Motor neuron (in vitro differentiated cells): ENCODE measurements at regions not wholly inside any gene's neighbourhood (a gene's known extent, or its start where the extent isn't known, plus 50 kb on each side); places are given as distances from the start of the nearest gene placed in this dataset.
"Not testable (repeated sequence)": the region's sequence is repeated elsewhere in the genome, so short reads cannot be mapped to it uniquely, and the experiment has no call there.

Experiments
- ATAC-seq, 8 experiments: fragments of 200-7000 bp; cut with Tn5 transposase; replicated peaks in 6 of 8; 2 replicates each; pipeline ENCODE4 v1.8.0; 2021; ENCODE audit warnings: mild to moderate bottlenecking in 8 of 8, moderate library complexity in 8 of 8
- H3K27ac ChIP-seq, 2 donors: fragments of 250-450 bp; sonication (Bioruptor Pico); 2 replicates each; pipeline ENCODE4 v1.9.0; 2021; ENCODE audit warnings: antibody characterized with exemption in 2 of 2, mild to moderate bottlenecking in 2 of 2, moderate library complexity in 1 of 2
- H3K4me1 ChIP-seq, 2 donors: fragments of 250-450 bp; sonication (Bioruptor Pico); replicated peaks in 1 of 2; 2 replicates each; pipeline ENCODE4 v1.6.1; 2021; ENCODE audit warnings: antibody characterized with exemption in 2 of 2, mild to moderate bottlenecking in 2 of 2, moderate library complexity in 1 of 2
- H3K4me3 ChIP-seq, 5 donors: fragments of 250-450 bp; sonication (Bioruptor Pico); 2 replicates each; pipeline ENCODE4 v1.9.0; 2021; ENCODE audit warnings: antibody characterized with exemption in 5 of 5, mild to moderate bottlenecking in 5 of 5, moderate library complexity in 4 of 5
- WGBS, 10 experiments: fragments of 450-650 bp; shearing (Covaris generic); methylation state at CpG; one replicate each; pipeline ENCODE4 v1.0.0; 2022; 5-methylcytosine and 5-hydroxymethylcytosine counted together
- in situ Hi-C, 9 experiments: fragments of 400-800 bp; cut with MboI; loops; one replicate each; pipeline ENCODE4 v1.15.0; 2021; ENCODE audit warnings: low sequenced_read_pairs in 9 of 9, low pct_unique_long_range_greater_than_20kb in 2 of 9; ENCODE audit not compliant: unreplicated experiment in 9 of 9

- H3K27ac ChIP-seq, ATAC-seq, in situ Hi-C loops, H3K4me1 ChIP-seq, H3K4me3 ChIP-seq: not testable (repeated sequence)
- 88 to 100% (median 100%) methylated on average over 1 of the region's 1 CpG; no CpG with 5 or more reads in 2 of the 10 experiments for WGBS, 10 experiments
Measured at GRCh38 chr4:17018621-17019020, 120.2 kb upstream of the LDB2 start.

DNA sequence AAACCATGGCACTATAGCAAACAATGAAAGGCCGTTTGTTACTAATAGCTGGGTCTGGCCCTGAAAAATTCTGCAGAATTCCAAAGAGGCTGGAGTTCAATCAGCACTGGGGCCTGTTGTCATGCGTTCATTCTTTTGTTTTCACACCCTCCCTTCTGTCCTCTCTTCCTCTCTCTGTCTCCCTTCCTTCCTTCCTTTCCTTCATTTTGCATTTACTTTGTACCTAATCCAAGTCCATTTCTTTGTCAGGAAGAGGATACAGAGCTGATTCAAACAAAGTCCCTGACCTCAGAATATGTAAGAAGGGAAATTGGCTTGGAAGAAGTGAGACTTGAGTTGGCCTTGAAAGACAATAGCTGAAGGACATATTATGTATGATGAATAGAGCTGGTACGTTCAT is 119.6 kb upstream of the LDB2 start:
- 14 to 85% (median 50%) methylated on average over 1 to 3 of the region's 3 CpGs; no CpG with 5 or more reads in 1 of the 10 experiments for WGBS, 10 experiments
- Histone ChIP-seq H3K4me1 (peaks cover 0 to 3% of the 10 kb centered on the region in 2 donors), H3K27ac (no peak overlapping the region), H3K4me3 (no peak overlapping the region)
- ATAC-seq = peak in 1 of 8 experiments; percentile 31
- in situ Hi-C loops = no loop called here

DNA sequence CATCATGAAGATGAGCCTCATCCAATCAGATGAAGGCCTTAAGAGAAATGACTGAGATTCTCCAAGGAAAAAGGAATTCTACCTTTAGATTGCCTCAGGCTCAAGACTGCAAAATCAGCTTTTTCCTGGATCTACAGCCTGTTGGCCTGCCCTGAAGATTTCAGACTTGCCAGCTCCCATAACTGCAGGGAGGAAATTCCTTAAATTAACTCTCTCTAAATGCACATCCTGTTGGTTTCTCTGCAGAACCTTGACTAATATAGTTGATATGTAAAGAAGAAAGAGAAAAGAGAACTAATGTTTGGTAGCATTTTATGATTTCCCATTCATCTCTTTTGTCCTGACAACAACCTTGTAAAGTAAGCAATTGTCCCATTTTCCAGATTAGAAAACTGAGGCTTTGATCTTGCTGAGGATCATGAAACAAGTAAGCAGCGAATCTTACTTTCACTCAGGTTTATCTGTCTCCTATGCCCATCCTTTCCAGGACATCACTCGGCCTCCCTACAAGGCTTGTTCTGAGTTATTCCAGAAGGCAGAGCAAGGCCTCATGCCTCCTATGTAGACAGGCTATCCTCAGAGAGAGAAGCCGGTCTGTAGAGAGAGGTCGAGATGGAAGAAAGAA is 115.0 kb upstream of the LDB2 start:
- in situ Hi-C loops = no loop called here
- ATAC-seq = no peak
- Histone ChIP-seq H3K4me3 (no peak overlapping the region), H3K27ac (no peak overlapping the region), H3K4me1 (peaks cover 0 to 3% of the 10 kb centered on the region in 2 donors)
- WGBS, 10 experiments = 83 to 100% (median 90%) methylated on average over 1 to 4 of the region's 4 CpGs; no CpG with 5 or more reads in 1 of the 10 experiments

DNA sequence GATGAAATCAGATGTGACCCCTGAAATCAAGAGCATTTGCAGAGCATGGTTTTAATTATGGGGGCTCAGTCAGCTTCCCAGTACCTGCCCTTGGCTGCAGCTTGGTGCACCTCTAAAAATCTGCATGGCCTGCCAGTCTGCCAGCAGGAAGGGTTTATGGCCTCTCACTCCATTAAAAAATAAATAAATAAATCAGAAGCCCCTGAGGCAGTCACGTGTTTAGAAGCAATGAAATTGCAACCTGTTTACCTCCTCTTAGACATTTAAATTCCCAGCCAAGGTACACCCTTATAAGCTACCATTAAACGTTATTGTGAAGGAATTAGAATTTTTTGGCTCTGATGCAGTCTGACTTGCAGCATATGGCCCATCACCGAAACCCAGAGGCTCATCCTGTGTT is 114.0 kb upstream of the LDB2 start:
- no peak overlapping the region for H3K4me3 ChIP-seq
- ATAC-seq = no peak
- 20 to 100% (median 72%) methylated on average over 1 to 2 of the region's 3 CpGs; no CpG with 5 or more reads in 3 of the 10 experiments for WGBS, 10 experiments
- H3K4me1 ChIP-seq = no peaks in the 10 kb centered on the region
- H3K27ac ChIP-seq = no peak overlapping the region
- in situ Hi-C loops = no loop called here

DNA sequence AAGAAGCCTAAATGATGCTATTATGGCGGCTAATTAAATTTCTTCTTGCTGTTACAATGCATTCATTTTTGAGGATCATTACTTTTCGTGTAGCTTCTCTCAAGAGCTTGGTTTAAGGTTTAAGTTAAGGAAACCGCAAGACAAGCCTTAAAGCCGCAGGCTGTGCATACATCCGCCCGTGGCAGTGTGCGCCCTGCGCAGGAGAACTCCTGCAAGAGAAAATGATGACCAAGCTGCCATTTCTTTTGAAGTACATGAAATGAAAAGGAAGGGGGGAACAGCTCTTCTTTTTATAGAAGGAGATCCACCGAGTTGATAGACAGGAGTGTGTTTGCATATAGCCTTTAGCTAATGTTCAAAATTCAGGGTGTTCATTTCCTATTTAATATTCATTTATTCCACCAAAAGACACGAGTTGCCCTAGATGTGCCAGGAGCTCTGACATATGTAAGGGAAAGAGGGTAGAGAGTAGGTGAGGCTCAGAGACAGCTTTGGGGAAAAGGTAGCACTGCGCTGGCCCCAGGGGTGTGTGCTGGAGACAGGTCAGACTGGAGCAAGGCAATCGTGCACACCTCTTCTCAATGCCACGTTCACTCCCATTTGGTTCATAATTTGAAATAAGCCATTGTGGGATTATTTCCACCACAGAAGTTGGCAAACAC is 112.1 kb upstream of the LDB2 start:
- 50 to 100% (median 88%) methylated on average over 1 to 10 of the region's 13 CpGs for WGBS, 10 experiments
- no peak for ATAC-seq
- peaks cover 0 to 2% of the 10 kb centered on the region in 2 donors for H3K4me1 ChIP-seq
- no peak overlapping the region for H3K27ac ChIP-seq
- in situ Hi-C loops = no loop called here
- H3K4me3 ChIP-seq = no peak overlapping the region

- WGBS, 10 experiments = 50 to 100% (median 83%) methylated on average over 1 to 10 of the region's 10 CpGs
- no peak overlapping the region for H3K27ac ChIP-seq
- peaks cover 0 to 2% of the 10 kb centered on the region in 2 donors for H3K4me1 ChIP-seq
- in situ Hi-C loops = no loop called here
- H3K4me3 ChIP-seq = no peak overlapping the region
- no peak for ATAC-seq
Measured at GRCh38 chr4:17009871-17010367, 111.5 kb upstream of the LDB2 start.

GRCh38 chr4:17008834-17009345 is 110.4 kb upstream of the LDB2 start:
- WGBS, 10 experiments = 70 to 100% (median 93%) methylated on average over 1 to 2 of the region's 2 CpGs; no CpG with 5 or more reads in 3 of the 10 experiments
- Histone ChIP-seq H3K4me3 (no peak overlapping the region), H3K27ac (no peak overlapping the region), H3K4me1 (peaks cover 0 to 2% of the 10 kb centered on the region in 2 donors)
- in situ Hi-C loops = no loop called here
- ATAC-seq = peak; percentile 23 to 80 (median 56)

- in situ Hi-C loops, ATAC-seq, H3K4me3 ChIP-seq, H3K27ac ChIP-seq, H3K4me1 ChIP-seq: not testable (repeated sequence)
- 64 to 95% (median 86%) methylated on average over 2 to 11 of the region's 16 CpGs; no CpG with 5 or more reads in 1 of the 10 experiments for WGBS, 10 experiments
Measured at GRCh38 chr4:17003606-17004392, 105.4 kb upstream of the LDB2 start.

DNA sequence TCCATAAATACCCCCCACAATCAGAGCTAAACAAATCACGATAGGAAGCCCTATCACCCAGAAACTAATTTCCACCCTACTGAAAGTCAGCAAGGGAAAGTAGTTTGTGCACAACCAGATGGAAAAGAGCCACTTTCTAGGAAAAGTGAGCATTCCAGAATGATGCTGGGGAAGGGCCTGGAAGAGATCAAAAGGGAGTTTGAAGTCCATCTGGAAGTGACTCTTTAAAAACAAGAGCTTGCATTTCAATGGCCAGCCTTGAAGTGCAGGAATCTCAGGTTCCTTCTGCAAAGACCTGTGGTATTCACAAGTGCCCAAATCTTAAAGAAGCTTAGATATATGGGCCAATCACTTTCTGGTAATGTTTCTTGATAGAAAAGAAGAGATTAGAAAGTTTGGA is 97.0 kb upstream of the LDB2 start:
- 0 to 67% (median 20%) methylated on average over 1 of the region's 1 CpG; no CpG with 5 or more reads in 3 of the 10 experiments for WGBS, 10 experiments
- in situ Hi-C loops = no loop called here
- Histone ChIP-seq H3K4me3 (no peak overlapping the region), H3K27ac (no peak overlapping the region), H3K4me1 (no peaks in the 10 kb centered on the region)
- no peak for ATAC-seq

- Histone ChIP-seq H3K27ac (no peak overlapping the region), H3K4me1 (peaks cover 0 to 2% of the 10 kb centered on the region in 2 donors), H3K4me3 (no peak overlapping the region)
- 11 to 100% (median 54%) methylated on average over 1 to 4 of the region's 5 CpGs; no CpG with 5 or more reads in 1 of the 10 experiments for WGBS, 10 experiments
- in situ Hi-C loops = no loop called here
- no peak for ATAC-seq
Measured at GRCh38 chr4:16993956-16994840, 95.8 kb upstream of the LDB2 start.

DNA sequence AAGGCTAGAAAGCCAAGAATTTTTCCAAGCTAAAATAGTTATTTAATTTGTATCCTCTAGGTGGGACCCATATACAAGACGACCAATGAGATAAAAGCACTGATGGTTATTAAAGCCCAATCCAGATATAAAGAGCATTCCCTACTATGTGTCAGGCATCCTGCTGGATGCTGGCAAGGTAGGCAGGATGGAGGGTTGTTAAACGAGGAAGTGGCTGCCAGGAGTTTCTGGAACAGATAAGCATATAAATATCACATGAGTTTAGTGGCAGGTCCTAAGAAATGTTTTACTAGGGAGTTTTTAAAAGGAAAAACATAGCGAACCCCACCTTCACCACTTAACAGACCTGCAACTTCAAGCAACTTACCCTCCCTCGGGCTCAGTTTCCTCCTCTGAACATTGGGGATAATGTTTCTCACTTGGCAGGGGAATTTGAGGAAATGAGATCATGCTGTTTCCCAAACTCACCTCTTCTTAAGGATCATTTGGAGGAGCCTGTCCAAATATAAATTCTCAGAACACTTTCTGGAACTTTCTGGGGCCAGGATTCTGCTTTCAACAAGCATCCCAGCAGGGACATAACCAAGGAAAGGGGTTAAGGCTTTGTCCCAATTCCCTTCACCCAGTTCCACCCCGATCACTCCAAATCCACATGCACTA is 94.3 kb upstream of the LDB2 start:
- in situ Hi-C loops = no loop called here
- ATAC-seq = no peak
- 47 to 100% (median 92%) methylated on average over 1 to 4 of the region's 5 CpGs for WGBS, 10 experiments
- Histone ChIP-seq H3K27ac (no peak overlapping the region), H3K4me1 (peaks cover 2 to 3% of the 10 kb centered on the region in 2 donors), H3K4me3 (no peak overlapping the region)

- Histone ChIP-seq H3K4me1 (peaks cover 2 to 3% of the 10 kb centered on the region in 2 donors), H3K27ac (no peak overlapping the region), H3K4me3 (no peak overlapping the region)
- 0 to 95% (median 67%) methylated on average over 1 to 5 of the region's 5 CpGs; no CpG with 5 or more reads in 1 of the 10 experiments for WGBS, 10 experiments
- in situ Hi-C loops = no loop called here
- ATAC-seq = no peak
Measured at GRCh38 chr4:16991450-16991849, 93.0 kb upstream of the LDB2 start.
